Activated CD8-positive, alpha-beta T cell treated with anti-CD3 and anti-CD28 coated beads, Interleukin-2, amount 10 ng/mL, durations not matched to agents 7 days and 5 days (primary cell): ENCODE measurements at regions not wholly inside any gene's neighbourhood (a gene's known extent, or its start where the extent isn't known, plus 50 kb on each side); places are given as distances from the start of the nearest gene placed in this dataset.
"Not testable (repeated sequence)": the region's sequence is repeated elsewhere in the genome, so short reads cannot be mapped to it uniquely, and the experiment has no call there.

Experiments used
- ATAC-seq: fragments of 150-1000 bp; cut with Tn5 transposase; one replicate; pipeline ENCODE4 v1.10.0; 2021; ENCODE audit warnings: moderate library complexity
- CTCF ChIA-PET: fragments of 350-600 bp; sonication (Branson Sonifier 250); formaldehyde crosslinking; loops from one replicate; lab custom pipeline; 2021; ENCODE audit warnings: antibody characterized with exemption; lab: Charles Lee
- POLR2A ChIA-PET: fragments of 350-600 bp; sonication (Branson Sonifier 250); formaldehyde crosslinking; loops from one replicate; lab custom pipeline; 2021; ENCODE audit warnings: antibody characterized with exemption; lab: Charles Lee
- DNase-seq: peaks from one replicate; pipeline ENCODE4 v3.0.0-alpha.2; 2020
- H3K27ac Mint-ChIP-seq: one replicate; pipeline ENCODE4 v1.8.0; 2021; ENCODE audit warnings: mild to moderate bottlenecking, mixed read lengths
- H3K27me3 Mint-ChIP-seq: one replicate; pipeline ENCODE4 v1.8.0; 2021; ENCODE audit warnings: low read depth, mixed read lengths
- H3K36me3 Mint-ChIP-seq: one replicate; pipeline ENCODE4 v1.8.0; 2021; ENCODE audit warnings: low read depth, mixed read lengths
- H3K4me1 Mint-ChIP-seq: one replicate; pipeline ENCODE4 v1.8.0; 2021; ENCODE audit warnings: low read depth, mixed read lengths
- H3K4me3 Mint-ChIP-seq: one replicate; pipeline ENCODE4 v1.8.0; 2021; ENCODE audit warnings: mild to moderate bottlenecking, mixed read lengths
- H3K9me3 Mint-ChIP-seq: one replicate; pipeline ENCODE4 v1.8.0; 2022; ENCODE audit warnings: mixed read lengths; ENCODE audit not compliant: insufficient read depth

DNA sequence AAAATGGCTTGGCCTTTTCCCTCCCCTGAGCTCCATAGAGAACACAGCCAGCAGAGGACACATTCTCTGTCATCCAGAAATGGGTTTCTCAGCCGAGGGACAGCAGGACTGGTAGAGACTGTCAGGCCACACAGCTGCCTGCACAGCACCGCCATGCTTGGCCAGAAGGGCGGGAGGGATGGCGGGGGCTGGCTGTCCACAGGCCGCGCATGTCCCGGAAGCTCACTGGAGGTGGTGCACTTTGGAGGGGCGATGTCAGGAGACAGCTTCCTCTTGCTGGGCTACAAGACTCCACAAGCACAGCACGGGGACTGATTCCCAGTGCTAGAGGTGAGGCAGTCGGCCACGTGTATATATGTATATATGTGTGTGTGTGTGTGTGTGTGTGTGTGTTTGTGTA lies 125.3 kb downstream of the GOLGA6L4 start:
- ATAC-seq, DNase-seq, H3K27ac Mint-ChIP-seq, H3K27me3 Mint-ChIP-seq, H3K9me3 Mint-ChIP-seq, CTCF ChIA-PET, H3K4me1 Mint-ChIP-seq, H3K4me3 Mint-ChIP-seq, POLR2A ChIA-PET, H3K36me3 Mint-ChIP-seq: not testable (repeated sequence)

DNA sequence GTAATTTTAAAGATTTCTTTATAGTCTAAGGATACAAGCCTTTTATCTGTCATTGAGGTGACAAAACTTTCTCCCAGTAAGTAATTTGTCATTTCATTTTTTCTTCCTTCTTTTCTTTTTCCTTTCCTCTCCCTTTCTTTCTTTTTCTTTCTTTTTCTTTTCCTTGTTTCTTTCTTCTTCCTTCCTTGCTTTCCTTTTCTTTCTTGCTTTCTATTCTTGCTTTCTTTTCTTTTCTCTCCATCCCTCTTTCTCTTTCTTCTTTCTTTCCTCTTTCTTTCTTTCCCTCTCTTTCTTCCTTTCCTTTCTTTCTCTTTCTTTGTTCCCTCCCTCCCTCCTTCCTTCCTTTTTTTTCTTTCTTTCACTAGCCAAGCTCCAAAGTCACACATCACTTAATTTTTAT lies 148.8 kb downstream of the GOLGA6L4 start:
- H3K36me3 Mint-ChIP-seq, ATAC-seq, POLR2A ChIA-PET, H3K4me3 Mint-ChIP-seq, DNase-seq, H3K4me1 Mint-ChIP-seq, H3K9me3 Mint-ChIP-seq, H3K27me3 Mint-ChIP-seq, CTCF ChIA-PET: not testable (repeated sequence)
- H3K27ac Mint-ChIP-seq = peak overlapping the region; percentile 52

DNA sequence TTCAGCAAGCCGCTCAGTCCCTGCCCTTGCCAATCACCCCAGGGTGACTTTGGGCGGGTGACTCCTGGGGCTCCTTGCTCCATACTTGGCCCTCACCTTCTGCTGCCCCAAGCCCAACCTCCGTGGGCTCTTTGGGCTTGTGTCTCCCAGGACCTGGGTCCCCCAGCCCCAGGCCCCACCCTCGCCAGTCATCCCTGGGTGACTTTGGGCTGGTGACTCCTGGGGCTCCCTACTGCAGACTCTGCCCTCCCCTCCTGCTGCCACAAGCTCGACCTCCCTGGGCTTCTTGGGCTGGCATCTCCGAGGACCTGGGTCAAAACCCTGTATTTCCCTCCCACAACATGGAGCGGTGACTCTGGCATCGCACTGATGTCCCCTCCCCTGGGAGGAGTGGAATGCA lies 151.5 kb downstream of the GOLGA6L4 start:
- CTCF ChIA-PET = no interaction called here
- DNase-seq (no peak), ATAC-seq (no peak)
- Mint-ChIP-seq H3K9me3 (no peaks in the 10 kb centered on the region), H3K36me3 (no peaks in the 10 kb centered on the region), H3K27ac (no peak overlapping the region), H3K4me1 (no peaks in the 10 kb centered on the region), H3K4me3 (no peak overlapping the region), H3K27me3 (peaks cover 7% of the 10 kb centered on the region)
- POLR2A ChIA-PET = no interaction called here

DNA sequence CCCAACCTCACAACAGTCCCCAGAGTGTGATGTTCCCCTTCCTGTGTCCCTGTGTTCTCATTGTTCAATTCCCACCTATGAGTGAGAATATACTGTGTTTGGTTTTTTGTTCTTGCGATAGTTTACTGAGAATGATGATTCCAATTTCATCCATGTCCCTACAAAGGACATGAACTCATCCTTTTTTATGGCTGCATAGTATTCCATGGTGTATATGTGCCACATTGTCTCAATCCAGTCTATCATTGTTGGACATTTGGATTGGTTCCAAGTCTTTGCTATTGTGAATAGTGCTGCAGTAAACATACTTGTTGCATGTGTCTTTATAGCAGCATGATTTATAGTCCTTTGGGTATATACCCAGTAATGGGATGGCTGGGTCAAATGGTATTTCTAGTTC lies 152.6 kb downstream of the GOLGA6L4 start:
- H3K4me3 Mint-ChIP-seq, H3K9me3 Mint-ChIP-seq, DNase-seq, H3K4me1 Mint-ChIP-seq, H3K27ac Mint-ChIP-seq, H3K27me3 Mint-ChIP-seq, CTCF ChIA-PET, ATAC-seq, H3K36me3 Mint-ChIP-seq, POLR2A ChIA-PET: not testable (repeated sequence)

DNA sequence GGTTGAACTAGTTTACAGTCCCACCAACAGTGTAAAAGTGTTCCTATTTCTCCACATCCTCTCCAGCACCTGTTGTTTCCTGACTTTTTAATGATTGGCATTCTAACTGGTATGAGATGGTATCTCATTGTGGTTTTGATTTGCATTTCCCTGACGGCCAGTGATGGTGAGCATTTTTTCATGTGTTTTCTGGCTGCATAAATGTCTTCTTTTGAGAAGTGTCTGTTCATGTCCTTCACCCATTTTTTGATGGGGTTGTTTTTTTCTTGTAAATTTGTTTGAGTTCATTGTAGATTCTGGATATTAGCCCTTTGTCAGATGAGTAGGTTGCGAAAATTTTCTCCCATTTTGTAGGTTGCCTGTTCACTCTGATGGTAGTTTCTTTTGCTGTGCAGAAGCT lies 153.1 kb downstream of the GOLGA6L4 start:
- H3K4me1 Mint-ChIP-seq, CTCF ChIA-PET, H3K9me3 Mint-ChIP-seq, H3K36me3 Mint-ChIP-seq, POLR2A ChIA-PET, H3K4me3 Mint-ChIP-seq, H3K27me3 Mint-ChIP-seq, DNase-seq, ATAC-seq, H3K27ac Mint-ChIP-seq: not testable (repeated sequence)

DNA sequence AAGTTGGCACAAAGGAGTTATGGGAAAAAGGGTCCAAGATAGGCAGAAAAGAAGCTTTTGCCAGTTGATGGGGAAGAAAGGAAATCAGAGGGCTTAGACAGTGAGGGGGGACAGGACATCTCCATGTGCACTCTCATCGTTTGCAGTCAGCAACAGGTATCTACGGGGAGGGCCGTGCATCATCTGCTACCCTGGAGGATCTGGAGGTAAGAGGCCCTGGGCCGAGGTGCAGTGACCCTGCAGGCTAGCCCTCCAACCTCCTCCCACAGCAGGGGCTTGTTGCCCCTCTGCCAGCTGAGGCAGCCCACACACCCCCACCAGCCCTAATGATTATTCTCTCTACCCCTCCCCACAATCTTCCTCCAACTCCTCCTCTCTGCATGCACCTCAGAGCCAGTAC lies 154.8 kb downstream of the GOLGA6L4 start:
- H3K4me3 Mint-ChIP-seq, ATAC-seq, H3K27me3 Mint-ChIP-seq, H3K27ac Mint-ChIP-seq, CTCF ChIA-PET, H3K36me3 Mint-ChIP-seq, DNase-seq, POLR2A ChIA-PET, H3K9me3 Mint-ChIP-seq, H3K4me1 Mint-ChIP-seq: not testable (repeated sequence)

DNA sequence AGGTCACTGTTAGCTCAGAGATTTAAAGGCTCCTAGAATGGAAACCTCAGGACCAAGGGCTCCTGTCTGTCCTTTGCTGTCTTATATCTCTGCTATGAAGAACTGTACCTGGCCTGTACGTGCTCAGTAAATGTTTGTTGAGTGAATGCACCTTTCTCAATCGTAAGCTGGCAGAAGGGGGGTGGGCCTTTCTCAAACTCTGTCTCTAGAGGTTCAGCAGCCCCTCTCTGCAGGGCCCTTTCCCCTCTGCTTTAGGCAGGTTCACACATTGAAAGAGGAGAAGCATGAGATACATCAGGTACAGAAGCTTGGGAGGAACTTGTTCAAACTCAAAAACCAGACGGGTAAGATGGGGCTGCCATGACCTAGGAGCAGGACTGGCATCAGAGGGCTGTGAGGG lies 155.6 kb downstream of the GOLGA6L4 start:
- H3K36me3 Mint-ChIP-seq = no peaks in the 10 kb centered on the region
- DNase-seq = no peak
- H3K9me3 Mint-ChIP-seq = no peaks in the 10 kb centered on the region
- ChIA-PET POLR2A (no interaction called here), CTCF (no interaction called here)
- H3K4me1 Mint-ChIP-seq = no peaks in the 10 kb centered on the region
- no peak overlapping the region for H3K27ac Mint-ChIP-seq
- peaks cover 2% of the 10 kb centered on the region for H3K27me3 Mint-ChIP-seq
- no peak for ATAC-seq
- H3K4me3 Mint-ChIP-seq = no peak overlapping the region

DNA sequence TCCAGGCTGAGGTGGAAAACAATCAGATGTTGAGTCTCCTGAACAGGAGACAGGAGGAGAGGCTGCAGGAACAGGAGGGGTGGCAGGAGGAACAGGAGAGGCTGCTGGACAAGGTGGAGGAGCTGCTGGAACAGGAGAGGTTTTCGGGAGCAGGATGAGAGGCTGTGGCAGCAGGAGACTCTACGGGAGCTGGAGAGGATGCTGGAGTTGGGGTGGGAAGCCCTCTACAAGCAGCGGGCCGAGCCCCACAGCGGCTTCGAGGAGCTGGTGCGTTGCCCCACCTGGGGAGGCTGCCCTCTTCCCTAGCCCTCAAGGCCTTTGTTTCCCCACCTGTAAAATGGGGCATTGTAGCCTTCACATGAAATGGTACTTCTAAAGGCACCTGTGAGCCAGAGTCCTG lies 156.4 kb downstream of the GOLGA6L4 start:
- DNase-seq, H3K36me3 Mint-ChIP-seq, H3K4me3 Mint-ChIP-seq, ATAC-seq, H3K4me1 Mint-ChIP-seq, CTCF ChIA-PET, H3K9me3 Mint-ChIP-seq, H3K27ac Mint-ChIP-seq, H3K27me3 Mint-ChIP-seq, POLR2A ChIA-PET: not testable (repeated sequence)

DNA sequence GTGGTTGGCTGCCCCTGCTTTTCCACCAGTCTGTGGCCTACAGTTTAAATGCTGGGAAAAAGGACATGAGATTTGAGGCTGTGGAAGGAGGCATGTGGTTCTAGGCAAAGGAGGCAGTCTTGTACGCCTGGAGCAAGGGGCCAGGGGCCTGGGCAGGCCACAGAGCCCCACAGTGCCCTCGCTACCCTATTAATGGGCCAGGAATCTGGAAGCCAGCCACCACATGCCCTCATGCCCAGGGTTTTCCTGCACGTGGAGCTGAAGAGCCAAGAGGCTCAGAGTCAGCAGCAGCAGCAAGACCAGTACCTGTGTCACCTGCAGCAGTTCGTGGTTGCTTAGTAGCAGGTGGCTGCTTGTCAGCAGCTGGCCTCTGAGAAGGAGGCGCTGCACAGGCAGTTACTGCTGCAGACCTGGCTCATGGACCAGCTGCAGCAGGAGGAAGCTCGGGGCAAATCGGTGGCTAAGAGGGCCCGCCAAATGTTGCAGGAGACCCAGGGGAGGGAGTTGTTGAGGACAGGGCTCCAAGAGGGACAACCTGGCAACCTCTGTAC lies 157.9 kb downstream of the GOLGA6L4 start:
- DNase-seq, CTCF ChIA-PET, H3K36me3 Mint-ChIP-seq, H3K4me1 Mint-ChIP-seq, H3K4me3 Mint-ChIP-seq, H3K27ac Mint-ChIP-seq, POLR2A ChIA-PET, H3K9me3 Mint-ChIP-seq, H3K27me3 Mint-ChIP-seq, ATAC-seq: not testable (repeated sequence)

DNA sequence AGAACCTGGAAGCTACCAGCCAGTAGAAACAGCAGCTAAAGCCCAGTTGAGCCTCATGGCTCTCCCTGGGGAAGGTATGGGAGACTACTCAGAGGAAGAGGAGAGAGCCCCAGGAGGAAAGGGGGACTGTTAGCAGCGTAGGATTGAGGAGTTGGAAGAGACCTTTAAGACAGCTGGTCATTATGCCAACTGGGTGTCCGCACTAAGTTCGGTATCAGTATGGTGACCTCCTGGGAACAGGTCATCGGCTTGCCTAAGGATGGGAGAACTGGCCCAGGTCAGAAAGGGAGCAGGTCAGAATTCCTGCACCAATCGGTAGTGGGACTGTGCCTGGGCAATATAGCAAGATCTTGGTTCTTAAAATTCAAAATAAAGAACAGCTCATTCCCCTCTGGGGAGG lies 158.4 kb downstream of the GOLGA6L4 start:
- H3K4me3 Mint-ChIP-seq, DNase-seq, H3K27ac Mint-ChIP-seq, ATAC-seq, POLR2A ChIA-PET, CTCF ChIA-PET, H3K9me3 Mint-ChIP-seq, H3K36me3 Mint-ChIP-seq, H3K27me3 Mint-ChIP-seq, H3K4me1 Mint-ChIP-seq: not testable (repeated sequence)

DNA sequence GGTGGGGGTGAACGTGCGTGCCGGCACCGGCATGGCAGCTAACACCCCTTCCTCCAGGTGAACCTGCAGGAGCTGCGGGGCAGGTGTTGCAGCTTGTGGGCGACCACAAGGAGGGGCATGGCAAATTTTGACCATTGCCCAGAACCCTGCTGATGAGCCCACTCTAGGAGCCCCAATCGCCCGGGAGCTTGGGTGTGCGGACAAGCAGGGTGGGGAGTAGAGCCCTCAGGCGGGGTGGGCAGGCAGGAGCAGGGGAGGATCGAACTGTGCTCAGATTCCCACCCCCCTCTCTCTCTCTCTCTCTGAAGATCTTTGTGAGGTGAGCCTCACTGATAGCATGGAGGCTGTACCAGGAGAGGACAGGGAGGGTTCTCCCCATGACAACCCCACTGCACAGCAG lies 159.8 kb downstream of the GOLGA6L4 start:
- H3K27ac Mint-ChIP-seq, H3K36me3 Mint-ChIP-seq, H3K4me3 Mint-ChIP-seq, H3K4me1 Mint-ChIP-seq, H3K9me3 Mint-ChIP-seq, DNase-seq, H3K27me3 Mint-ChIP-seq, ATAC-seq, POLR2A ChIA-PET, CTCF ChIA-PET: not testable (repeated sequence)

DNA sequence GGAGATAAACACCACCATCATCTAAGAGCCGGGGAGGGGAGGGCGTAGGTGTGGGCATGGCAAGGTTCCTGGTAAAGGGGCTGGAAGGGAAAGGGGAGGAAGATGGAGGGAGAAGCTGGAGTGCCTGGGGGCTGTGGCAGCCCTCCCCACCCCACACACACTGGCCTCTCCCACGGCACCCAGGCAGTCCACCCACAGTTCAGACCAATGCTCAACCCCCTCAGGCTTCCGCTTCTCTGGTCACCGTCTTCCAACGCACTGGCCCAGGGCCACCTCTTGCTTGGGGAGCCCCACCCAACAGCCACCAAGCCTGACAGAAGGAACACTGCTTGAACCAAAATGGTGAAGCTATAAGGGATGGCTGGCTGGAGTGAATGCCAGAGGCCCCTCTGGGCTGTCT lies 160.3 kb downstream of the GOLGA6L4 start:
- H3K4me1 Mint-ChIP-seq, H3K27me3 Mint-ChIP-seq, ATAC-seq, DNase-seq, CTCF ChIA-PET, H3K27ac Mint-ChIP-seq, POLR2A ChIA-PET, H3K4me3 Mint-ChIP-seq, H3K36me3 Mint-ChIP-seq, H3K9me3 Mint-ChIP-seq: not testable (repeated sequence)

DNA sequence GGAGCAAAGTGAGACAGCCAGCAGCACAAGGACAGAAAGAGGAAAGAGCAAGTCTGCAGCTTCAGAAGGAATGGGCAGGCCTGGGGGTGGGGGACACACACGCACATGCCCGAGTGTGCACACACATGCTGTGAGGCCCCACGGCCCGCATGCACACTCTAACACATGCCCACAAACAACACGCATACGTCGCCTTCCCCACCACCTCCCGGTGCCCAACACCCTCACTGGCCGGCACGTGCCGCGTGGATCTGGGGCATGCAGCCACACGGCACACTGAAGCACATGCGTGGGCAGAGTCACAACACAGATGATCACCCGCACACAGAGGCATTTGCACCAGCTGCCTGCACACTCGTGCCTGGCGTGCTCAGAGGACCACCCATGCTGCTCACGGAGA lies 161.5 kb downstream of the GOLGA6L4 start:
- H3K27me3 Mint-ChIP-seq, DNase-seq, H3K9me3 Mint-ChIP-seq, H3K4me3 Mint-ChIP-seq, H3K4me1 Mint-ChIP-seq, H3K36me3 Mint-ChIP-seq, POLR2A ChIA-PET, H3K27ac Mint-ChIP-seq, ATAC-seq, CTCF ChIA-PET: not testable (repeated sequence)
